ENCODE measurements at regions not wholly inside any gene's neighbourhood (a gene's known extent, or its start where the extent isn't known, plus 50 kb on each side); places are given as distances from the start of the nearest gene placed in this dataset.

- no peak for DNase-seq (ENCODE audit: low read depth)
These were observed 998.1 kb upstream of the TMEM132C start for GRCh38 chr12:127268706-127269425.

DNA sequence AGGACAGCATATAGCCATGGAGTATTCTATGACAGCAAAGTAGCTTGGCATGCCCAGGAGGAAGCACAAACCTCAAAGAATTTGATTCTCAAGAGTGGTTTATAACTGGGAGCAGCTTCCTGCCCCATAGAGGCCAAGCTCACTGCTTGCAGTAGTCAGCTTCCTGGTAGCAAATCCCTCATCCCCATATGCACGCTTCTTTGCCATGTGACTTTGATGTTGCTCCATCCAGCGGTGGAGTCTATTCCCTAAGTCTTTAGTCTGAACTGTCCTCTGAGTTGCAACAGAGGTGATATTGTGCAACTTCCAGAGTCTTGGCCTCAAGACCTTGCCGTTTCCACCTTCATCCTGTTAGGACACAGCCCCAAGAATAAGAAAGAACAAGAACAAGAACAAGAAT lies 996.8 kb upstream of the TMEM132C start:
- DNase-seq (ENCODE audit: low read depth), result no peak

DNA sequence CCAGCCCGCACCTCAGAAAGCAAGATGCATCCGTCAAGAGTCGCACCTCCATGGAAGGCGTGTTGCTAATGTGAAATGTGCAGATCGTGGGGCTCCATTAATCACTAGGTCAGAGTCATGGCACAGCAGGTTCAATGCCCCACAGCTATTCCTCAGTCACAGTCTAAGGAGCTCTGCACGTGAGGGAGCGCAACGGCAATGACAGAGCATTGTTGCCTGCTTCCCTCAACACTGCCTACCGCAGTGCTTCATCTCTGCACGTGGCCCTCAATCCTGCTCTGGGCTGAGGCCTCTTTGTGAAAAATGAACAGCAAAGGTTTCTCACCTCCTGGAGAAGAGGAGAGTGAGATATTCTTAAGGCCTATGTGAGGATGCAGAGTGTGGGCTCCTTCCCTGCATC lies 995.2 kb upstream of the TMEM132C start:
- no peak for DNase-seq (ENCODE audit: low read depth)

- no peak for DNase-seq (ENCODE audit: low read depth)
These were observed 994.1 kb upstream of the TMEM132C start for GRCh38 chr12:127272864-127273263.

GRCh38 chr12:127273626-127274025 lies 993.3 kb upstream of the TMEM132C start:
- no peak for DNase-seq (ENCODE audit: low read depth)

- DNase-seq (ENCODE audit: low read depth), result no peak
These were observed 991.6 kb upstream of the TMEM132C start for GRCh38 chr12:127275416-127275815.

GRCh38 chr12:127277882-127278281 lies 989.1 kb upstream of the TMEM132C start:
- no peak for DNase-seq (ENCODE audit: low read depth)

GRCh38 chr12:127278351-127278750 lies 988.6 kb upstream of the TMEM132C start:
- no peak for DNase-seq (ENCODE audit: low read depth)

GRCh38 chr12:127280393-127281275 lies 986.3 kb upstream of the TMEM132C start:
- no peak for DNase-seq (ENCODE audit: low read depth)

GRCh38 chr12:127282786-127283565 lies 984.0 kb upstream of the TMEM132C start:
- no peak for DNase-seq (ENCODE audit: low read depth)

GRCh38 chr12:127284021-127284420 lies 982.9 kb upstream of the TMEM132C start:
- no peak for DNase-seq (ENCODE audit: low read depth)

GRCh38 chr12:127284870-127285431 lies 982.0 kb upstream of the TMEM132C start:
- no peak for DNase-seq (ENCODE audit: low read depth)

DNA sequence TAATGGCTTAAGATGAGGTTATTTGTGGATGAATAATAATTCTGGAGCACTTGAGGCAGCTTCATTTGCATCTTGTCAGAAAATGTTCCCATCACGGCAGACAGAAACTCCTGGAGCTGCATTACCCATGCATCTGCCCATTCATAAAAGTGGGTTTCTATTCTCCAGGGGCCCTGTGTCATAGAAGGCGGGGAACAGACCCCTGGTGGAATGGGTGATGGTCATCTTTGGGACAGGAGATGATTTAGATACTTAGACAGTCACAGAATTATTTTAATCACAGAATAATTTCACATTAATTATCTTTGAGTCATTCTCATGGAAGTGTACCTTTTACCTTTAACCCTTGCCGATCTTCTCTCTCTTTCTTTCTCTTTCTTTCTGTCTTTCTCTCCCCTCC lies 980.7 kb upstream of the TMEM132C start:
- no peak for DNase-seq (ENCODE audit: low read depth)

DNA sequence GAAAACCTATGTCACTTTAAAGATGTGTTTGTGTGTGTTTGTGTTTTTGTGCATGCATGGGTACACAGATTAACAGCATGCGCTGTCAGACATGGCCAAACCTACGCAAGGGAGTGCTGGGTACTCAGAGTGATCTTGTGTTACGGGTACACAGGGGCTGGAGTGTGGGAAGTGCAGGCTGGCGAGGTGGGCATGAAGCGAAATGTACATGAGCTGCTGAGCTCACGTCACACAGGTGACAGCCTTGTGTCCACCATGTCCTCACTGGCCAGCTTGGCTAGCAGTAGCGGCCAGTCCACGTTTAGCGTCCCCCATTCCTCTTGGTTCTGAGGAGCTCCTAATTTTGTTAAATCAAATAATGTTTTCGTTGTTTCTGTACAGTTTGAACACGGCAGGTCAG lies 979.7 kb upstream of the TMEM132C start:
- no peak for DNase-seq (ENCODE audit: low read depth)

GRCh38 chr12:127290251-127290650 lies 976.7 kb upstream of the TMEM132C start:
- DNase-seq (ENCODE audit: low read depth), result no peak

GRCh38 chr12:127292736-127293135 lies 974.2 kb upstream of the TMEM132C start:
- no peak for DNase-seq (ENCODE audit: low read depth)

DNA sequence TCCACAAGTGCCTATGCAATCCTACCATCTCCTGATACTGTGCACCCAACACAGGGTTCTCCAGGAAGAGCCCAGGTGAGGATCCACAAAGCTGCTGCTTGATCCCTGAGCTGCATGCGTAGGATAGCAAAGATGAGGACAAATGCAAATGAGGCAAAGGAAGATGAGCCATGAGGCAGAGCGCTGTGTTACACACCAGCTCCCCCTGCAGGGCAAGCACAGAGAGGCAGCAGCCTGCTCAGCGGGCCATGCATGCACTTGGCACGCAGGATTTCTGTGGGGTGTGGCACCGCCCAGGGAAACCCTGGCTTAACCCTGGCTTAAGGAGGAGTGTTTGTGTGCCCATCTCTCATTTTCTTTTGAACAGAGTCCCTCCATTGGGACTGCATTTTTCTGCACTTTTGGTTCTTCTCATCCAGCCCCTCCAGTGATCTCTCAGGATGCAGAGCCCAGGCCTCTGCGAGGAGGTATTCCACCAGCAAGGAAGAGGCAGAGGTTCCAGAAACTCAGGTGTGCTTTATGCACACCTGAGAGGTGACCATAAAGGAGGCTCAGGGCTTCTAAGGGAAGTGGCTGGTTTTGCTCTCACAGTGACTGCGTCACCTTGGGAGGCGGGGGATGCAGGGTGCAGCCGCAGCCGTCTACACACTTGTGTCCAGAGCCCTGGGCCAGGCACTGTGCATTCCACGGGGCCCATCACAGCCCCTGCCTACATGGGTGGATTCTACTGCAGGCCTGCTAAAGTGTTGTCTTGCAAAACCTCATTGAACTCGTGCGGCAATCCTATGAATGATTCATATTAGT lies 973.3 kb upstream of the TMEM132C start:
- no peak for DNase-seq (ENCODE audit: low read depth)

DNA sequence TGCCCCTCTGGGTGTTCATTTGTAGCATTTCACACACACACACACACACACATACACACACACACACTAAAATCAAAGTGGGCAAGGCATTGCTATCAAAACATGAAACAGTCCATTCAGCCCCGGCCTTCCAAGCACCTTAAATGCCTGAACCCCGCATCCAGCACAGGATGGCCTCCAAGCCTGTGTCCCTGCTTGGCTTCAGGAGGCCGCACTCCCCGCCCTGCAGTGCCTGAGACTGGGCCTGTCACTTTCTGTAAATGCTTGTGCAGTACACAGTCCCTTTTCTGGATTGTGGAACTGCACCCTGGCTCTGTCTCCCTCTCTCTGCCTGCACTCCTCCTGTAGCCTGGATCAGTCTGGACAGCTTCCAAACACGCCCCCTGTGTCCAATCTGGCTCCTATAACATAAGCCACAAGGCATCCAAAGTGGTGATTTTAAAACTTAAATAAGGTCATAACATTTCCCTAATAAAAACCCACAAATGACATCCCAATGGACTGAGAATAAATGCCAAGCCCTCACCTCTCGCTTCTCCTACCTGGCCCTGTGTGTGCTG lies 972.2 kb upstream of the TMEM132C start:
- no peak for DNase-seq (ENCODE audit: low read depth)

DNA sequence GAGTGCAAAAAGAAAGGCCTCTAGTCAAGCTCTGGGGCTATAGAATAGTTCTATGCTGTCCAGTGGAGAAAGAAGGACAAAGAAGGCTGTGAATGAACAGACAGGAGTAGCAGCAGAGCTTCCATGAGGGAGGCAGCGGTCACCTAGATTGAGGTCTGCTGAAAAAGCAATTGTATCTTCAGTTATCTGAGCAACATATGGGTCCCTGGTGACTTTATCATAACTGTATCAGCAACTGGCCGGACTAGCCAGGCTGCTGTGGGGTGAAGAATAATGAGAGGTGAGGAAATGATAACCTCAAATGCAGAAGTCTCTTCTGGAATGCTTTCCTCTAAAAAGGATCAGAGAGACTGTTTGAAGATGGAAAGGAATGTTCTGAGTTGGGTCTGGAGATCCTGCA lies 971.3 kb upstream of the TMEM132C start:
- DNase-seq (ENCODE audit: low read depth), result no peak

DNA sequence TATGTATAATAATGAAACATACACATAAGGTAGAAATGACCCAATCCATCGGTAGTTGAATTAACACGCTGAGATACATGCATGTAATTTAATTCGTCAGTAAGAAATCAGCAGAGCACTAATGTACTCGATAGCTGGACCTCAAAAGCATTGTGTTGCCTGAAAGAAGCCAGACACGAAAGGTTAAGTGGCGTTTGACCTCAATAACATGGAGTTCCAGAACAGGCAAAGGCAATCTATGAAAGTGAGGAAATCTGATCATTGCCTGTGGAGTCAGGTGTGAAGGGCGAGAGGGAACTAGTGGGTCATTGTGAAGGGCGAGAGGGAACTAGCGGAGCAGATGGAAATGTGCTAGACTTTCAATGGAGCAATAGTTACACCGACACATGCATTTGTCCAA lies 970.4 kb upstream of the TMEM132C start:
- DNase-seq (ENCODE audit: low read depth), result no peak

- DNase-seq (ENCODE audit: low read depth), result no peak
These were observed 969.6 kb upstream of the TMEM132C start for GRCh38 chr12:127297327-127297726.

Measured in HS-27A (cell line).